Stomach (tissue), 8 donors: ENCODE measurements at regions not wholly inside any gene's neighbourhood (a gene's known extent, or its start where the extent isn't known, plus 50 kb on each side); places are given as distances from the start of the nearest gene placed in this dataset.

Experiments used
- DNase-seq, 2 donors: peaks; one replicate each; pipeline versions ENCODE4 v3.0.0 to v3.0.0-alpha.2; 2013 to 2019
- H3K27ac ChIP-seq, 5 donors: fragments of 200-600 bp in 4 of 5; sonication (generic) in 4 of 5; one replicate each; pipeline ENCODE4 v1.5.1; 2013 to 2019; ENCODE audit warnings: mild to moderate bottlenecking in 1 of 5, moderate library complexity in 1 of 5
- H3K27me3 ChIP-seq, 3 donors: fragments of 200-600 bp; sonication (generic); one replicate each; pipeline ENCODE4 v1.5.1; 2017 to 2019; ENCODE audit warnings: mixed run types in 1 of 3
- H3K36me3 ChIP-seq, 4 donors: fragments of 200-600 bp; sonication (generic); 1 replicate in 3 of 4; 2 replicates in 1 of 4; pipeline ENCODE4 v1.5.1; 2016 to 2019
- H3K4me1 ChIP-seq, 4 donors: fragments of 200-600 bp; sonication (generic); one replicate each; pipeline ENCODE4 v1.5.1; 2016 to 2019
- H3K4me3 ChIP-seq, 4 donors: fragments of 200-600 bp; sonication (generic) in 3 of 4; one replicate each; pipeline ENCODE4 v1.5.1; 2016 to 2019; ENCODE audit warnings: mild to moderate bottlenecking in 1 of 4
- H3K9me3 ChIP-seq, 4 donors: fragments of 200-600 bp; sonication (generic); one replicate each; pipeline ENCODE4 v1.5.1; 2016 to 2019
- CTCF ChIP-seq, 7 experiments: fragments of 450-650 bp in 4 of 7; fragments of 200-600 bp in 3 of 7; sonication (generic) in 3 of 7; IDR thresholded peaks; one replicate each; pipeline ENCODE4 v1.5.1; 2016 to 2019; ENCODE audit warnings: antibody characterized with exemption in 7 of 7, control low read depth in 2 of 7, mild to moderate bottlenecking in 1 of 7
- EP300 ChIP-seq: sonication (generic); formaldehyde crosslinking; IDR thresholded peaks from one replicate; pipeline ENCODE4 v1.6.1; 2017; ENCODE audit warnings: antibody characterized with exemption
- POLR2A ChIP-seq, 4 donors: fragments of 450-650 bp; IDR thresholded peaks; one replicate each; pipeline ENCODE4 v1.6.1; 2016; ENCODE audit warnings: antibody characterized with exemption in 4 of 4, control low read depth in 2 of 4, mild to moderate bottlenecking in 1 of 4, moderate library complexity in 1 of 4
- POLR2AphosphoS5 ChIP-seq, 3 donors: sonication (generic); formaldehyde crosslinking; IDR thresholded peaks; one replicate each; pipeline ENCODE4 v1.6.1; 2016; ENCODE audit warnings: antibody characterized with exemption in 3 of 3
- WGBS, 5 donors: extraction: QIAGEN DNeasy Blood & Tissue Kit in 3 of 5; methylation state at CpG; one replicate each; pipeline versions ENCODE4 v1.1.5 to v1.1.7; 2013 to 2018; 5-methylcytosine and 5-hydroxymethylcytosine counted together
- intact Hi-C: fragments of 100-400 bp; cut with DNase I; formaldehyde crosslinking; loops from one replicate; pipeline ENCODE4 v1.15.1; 2023; ENCODE audit warnings: low total_unique reads
- small RNA-seq, 4 donors: library from RNA; depleted of rRNA; stranded (forward); fragments of <200 nt; gene quantifications; one replicate each; pipeline ENCODE3, GENCODE V24; 2016
- donor health status: healthy with polysubstance abuse.
- donor health status: Bipolar disorder and iron deficiency.
- donor health status: healthy.

DNA sequence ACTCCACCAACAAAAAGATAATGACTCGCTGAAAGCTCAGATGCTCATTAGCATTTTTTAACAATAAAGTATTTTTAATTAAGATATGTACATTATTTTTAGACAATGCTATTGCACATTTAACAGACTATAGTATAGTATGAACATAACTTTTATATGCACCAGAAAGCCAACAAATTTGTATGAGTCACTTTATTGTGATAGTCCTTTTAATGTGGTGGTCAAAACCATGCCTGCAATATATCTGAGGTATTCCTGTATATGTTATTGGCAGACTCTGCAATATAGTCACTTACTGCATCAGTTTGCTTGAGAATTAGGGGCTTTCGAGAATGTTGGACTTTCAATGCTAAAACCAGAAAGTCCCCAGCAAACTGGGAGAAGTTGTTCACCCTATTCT, 51.7 kb upstream of the CCDC196 start:
- no peaks in the 10 kb centered on the region for H3K36me3 ChIP-seq
- H3K27me3 ChIP-seq, result no peaks in the 10 kb centered on the region
- peaks cover 0 to 31% (median 16%) of the 10 kb centered on the region in 4 donors for H3K9me3 ChIP-seq
- no peak overlapping the region for H3K27ac ChIP-seq
- DNase-seq, result no peak
- WGBS, 5 donors, result 88 to 93% (median 93%) methylated on average over 2 of the region's 2 CpGs
- no peak overlapping the region for H3K4me3 ChIP-seq
- intact Hi-C loops, result no loop called here
- no peak for TF ChIP-seq EP300
- TF ChIP-seq POLR2A (IDR thresholded peaks at IDR 0.05), result no peak
- TF ChIP-seq CTCF (IDR thresholded peaks at IDR 0.05), result no peak
- H3K4me1 ChIP-seq, result no peaks in the 10 kb centered on the region

DNA sequence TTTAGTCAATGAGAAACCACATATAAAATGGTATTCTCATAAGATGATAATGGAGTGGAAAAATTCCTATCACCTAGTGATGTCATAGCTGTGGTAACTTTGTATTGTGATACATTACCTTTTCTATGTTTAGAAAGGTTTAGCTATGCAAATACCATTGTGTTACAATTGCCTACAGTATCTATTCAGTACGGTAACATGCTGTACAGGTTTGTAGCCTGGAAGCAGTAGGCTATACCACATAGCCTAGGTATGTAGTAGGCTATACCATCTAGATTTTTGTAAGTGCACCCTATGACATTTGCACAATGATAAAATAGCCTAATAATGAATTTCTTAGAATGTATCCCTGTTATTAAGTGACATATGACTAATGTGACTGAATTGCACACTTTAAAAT, 50.5 kb upstream of the CCDC196 start:
- H3K9me3 ChIP-seq, result peaks cover 0 to 38% (median 21%) of the 10 kb centered on the region in 4 donors
- no peaks in the 10 kb centered on the region for H3K36me3 ChIP-seq
- H3K4me3 ChIP-seq, result no peak overlapping the region
- TF ChIP-seq CTCF (IDR thresholded peaks at IDR 0.05), result no peak
- no peak for TF ChIP-seq EP300
- TF ChIP-seq POLR2A (IDR thresholded peaks at IDR 0.05), result no peak
- no peak for TF ChIP-seq POLR2AphosphoS5 (IDR thresholded peaks at IDR 0.05)
- 57 to 93% (median 67%) methylated on average over 1 of the region's 1 CpG for WGBS, 5 donors
- no peak overlapping the region for H3K27ac ChIP-seq
- H3K27me3 ChIP-seq, result no peaks in the 10 kb centered on the region
- no peak for DNase-seq
- H3K4me1 ChIP-seq, result no peaks in the 10 kb centered on the region
- intact Hi-C loops, result no loop called here

Small RNA genes in the stretch of these regions (small RNA-seq; reads per million reads assigned to genes)
- 0 reads per million in 4 donors for gene RF00019
